PC-3 (cell line): ENCODE measurements at regions not wholly inside any gene's neighbourhood (a gene's known extent, or its start where the extent isn't known, plus 50 kb on each side); places are given as distances from the start of the nearest gene placed in this dataset.

ENCODE experiments used
- ATAC-seq: fragments of 200-7000 bp; cut with Tn5 transposase; 2 replicates; pipeline ENCODE4 v1.9.1; 2020; ENCODE audit warnings: mild to moderate bottlenecking, moderate library complexity
- BruUV-seq: library from RNA; stranded (reverse); fragments of 400-500 nt; replicated peaks from 2 replicates; lab custom pipeline; 2021; lab: Mats Ljungman, UMichigan
- CTCF ChIA-PET: fragments of 300-600 bp; sonication (Branson Sonifier 250); formaldehyde crosslinking; loops from one replicate; lab custom pipeline; 2022; ENCODE audit warnings: antibody characterized with exemption; lab: Charles Lee
- POLR2A ChIA-PET: fragments of 300-600 bp; sonication (Branson Sonifier 250); formaldehyde crosslinking; loops from one replicate; lab custom pipeline; 2022; ENCODE audit warnings: antibody characterized with exemption; ENCODE audit not compliant: unreplicated experiment; lab: Charles Lee
- DNase-seq: peaks from one replicate; pipeline ENCODE4 v3.0.0-alpha.2; 2015
- H2AFZ ChIP-seq: fragments of 300-600 bp; sonication (generic); 2 replicates; pipeline ENCODE4 v1.6.0; 2016; ENCODE audit warnings: antibody characterized with exemption, low read length
- H3F3A ChIP-seq: fragments of 300-600 bp; sonication (generic); one replicate; pipeline ENCODE4 v1.6.0; 2017; ENCODE audit warnings: antibody characterized with exemption, low read length, control low read depth, mild to moderate bottlenecking; ENCODE audit not compliant: unreplicated experiment
- H3K27ac ChIP-seq: fragments of 300-600 bp; sonication (generic); 2 replicates; pipeline ENCODE4 v1.5.1; 2016; ENCODE audit warnings: mild to moderate bottlenecking, low read length
- H3K27me3 ChIP-seq: fragments of 300-600 bp; sonication (generic); 2 replicates; pipeline ENCODE4 v1.6.1; 2016; ENCODE audit warnings: low read length, mixed read lengths
- H3K36me3 ChIP-seq: fragments of 300-600 bp; sonication (generic); 2 replicates; pipeline ENCODE4 v1.6.1; 2016; ENCODE audit warnings: low read depth, mixed run types, low read length, mixed read lengths
- H3K4me1 ChIP-seq: fragments of 300-600 bp; sonication (generic); 2 replicates; pipeline ENCODE4 v1.5.1; 2016; ENCODE audit warnings: low read length; ENCODE audit not compliant: insufficient read depth
- H3K4me2 ChIP-seq: fragments of 300-600 bp; sonication (generic); 2 replicates; pipeline ENCODE4 v1.6.0; 2016; ENCODE audit warnings: low read length
- H3K4me3 ChIP-seq: fragments of 300-600 bp; sonication (generic); 2 replicates; pipeline ENCODE4 v1.5.1; 2016; ENCODE audit warnings: mild to moderate bottlenecking, low read length, mixed read lengths
- H3K79me2 ChIP-seq: fragments of 300-600 bp; sonication (generic); 2 replicates; pipeline ENCODE4 v1.6.1; 2017; ENCODE audit warnings: low read length, mixed read lengths
- H3K9ac ChIP-seq: fragments of 300-600 bp; sonication (generic); 2 replicates; pipeline ENCODE4 v1.6.0; 2016; ENCODE audit warnings: mild to moderate bottlenecking, low read length
- H3K9me2 ChIP-seq: fragments of 300-600 bp; sonication (generic); replicated peaks from 2 replicates; pipeline ENCODE4 v1.6.1; 2016; ENCODE audit warnings: mixed run types, low read length, mixed read lengths
- H3K9me3 ChIP-seq: fragments of 300-600 bp; sonication (generic); 2 replicates; pipeline ENCODE4 v1.6.1; 2016; ENCODE audit warnings: low read length, mixed read lengths
- H4K20me1 ChIP-seq: fragments of 300-600 bp; sonication (generic); 2 replicates; pipeline ENCODE4 v1.6.1; 2016; ENCODE audit warnings: low read length, mixed read lengths
- EZH2 ChIP-seq: fragments of 300-600 bp; sonication (generic); IDR thresholded peaks from one replicate; pipeline ENCODE4 v1.6.1; 2017; ENCODE audit warnings: antibody characterized with exemption, mild to moderate bottlenecking, low read length; ENCODE audit not compliant: unreplicated experiment
- EZH2phosphoT487 ChIP-seq: fragments of 300-600 bp; sonication (generic); IDR thresholded peaks from 2 replicates; pipeline ENCODE4 v1.6.1; 2018; ENCODE audit warnings: mild to moderate bottlenecking, antibody characterized with exemption, low read length, borderline replicate concordance
- intact Hi-C: fragments of 100-400 bp; cut with micrococcal nuclease; formaldehyde crosslinking; loops from 2 replicates; pipeline ENCODE4 v1.9.0; 2023
- TF ChIP-seq, protein P1 (sequence below): fragments of 300-600 bp; sonication (generic); conservative IDR thresholded peaks from 2 replicates; pipeline ENCODE4 v1.5.1; 2017; ENCODE audit warnings: antibody characterized with exemption, low read depth, mild to moderate bottlenecking, low read length

DNA sequence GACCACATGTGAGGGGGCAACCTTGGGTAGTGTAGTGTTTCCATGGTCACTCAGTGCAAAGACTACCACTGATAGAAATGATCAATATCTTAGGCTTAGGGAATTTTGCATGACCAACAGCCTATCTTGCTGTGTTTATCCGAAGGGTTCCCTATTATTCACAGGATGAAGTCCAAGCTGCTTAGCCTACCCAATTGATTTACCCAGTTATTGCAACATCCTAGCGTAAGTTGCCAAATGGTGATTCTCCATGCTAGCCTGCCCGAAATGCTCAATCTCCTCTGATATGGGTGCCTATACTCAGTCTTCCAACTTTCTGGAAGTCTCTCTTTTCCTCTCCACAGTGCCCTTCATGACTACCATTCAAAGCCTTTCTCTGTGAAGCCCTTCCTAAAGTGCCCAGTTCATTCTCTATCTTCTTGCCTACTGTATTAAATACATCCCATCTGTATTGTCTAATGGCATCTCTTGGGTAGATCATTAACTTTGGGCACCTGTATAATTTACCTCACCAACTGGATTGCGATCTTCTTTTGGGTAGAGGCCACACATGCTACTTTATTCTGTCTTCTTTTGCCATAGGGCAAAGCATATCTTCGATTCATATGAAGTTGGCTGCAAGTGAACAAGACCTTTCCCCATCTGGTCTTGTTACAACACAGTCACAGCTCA lies 240.5 kb downstream of the CLIC5 start:
- Histone ChIP-seq H3K9me2 (no peaks in the 10 kb centered on the region), H3K27me3 (no peaks in the 10 kb centered on the region; the same call in 1 of the 2 replicates), H2AFZ (no peak overlapping the region), H3K4me1 (no peaks in the 10 kb centered on the region), H3K9me3 (no peaks in the 10 kb centered on the region), H4K20me1 (no peaks in the 10 kb centered on the region), H3K27ac (no peak overlapping the region), H3K4me3 (no peak overlapping the region), H3K9ac (no peak overlapping the region), H3K79me2 (no peaks in the 10 kb centered on the region), H3K4me2 (no peak overlapping the region), H3F3A (no peaks in the 10 kb centered on the region), H3K36me3 (no peaks in the 10 kb centered on the region)
- BruUV-seq = no TSS peak
- POLR2A ChIA-PET = no interaction called here
- CTCF ChIA-PET = no interaction called here
- DNase-seq = no peak
- no peak for ATAC-seq
- TF ChIP-seq EZH2 (no peak), EZH2phosphoT487 (no peak)
- TF ChIP-seq, protein P1, sequence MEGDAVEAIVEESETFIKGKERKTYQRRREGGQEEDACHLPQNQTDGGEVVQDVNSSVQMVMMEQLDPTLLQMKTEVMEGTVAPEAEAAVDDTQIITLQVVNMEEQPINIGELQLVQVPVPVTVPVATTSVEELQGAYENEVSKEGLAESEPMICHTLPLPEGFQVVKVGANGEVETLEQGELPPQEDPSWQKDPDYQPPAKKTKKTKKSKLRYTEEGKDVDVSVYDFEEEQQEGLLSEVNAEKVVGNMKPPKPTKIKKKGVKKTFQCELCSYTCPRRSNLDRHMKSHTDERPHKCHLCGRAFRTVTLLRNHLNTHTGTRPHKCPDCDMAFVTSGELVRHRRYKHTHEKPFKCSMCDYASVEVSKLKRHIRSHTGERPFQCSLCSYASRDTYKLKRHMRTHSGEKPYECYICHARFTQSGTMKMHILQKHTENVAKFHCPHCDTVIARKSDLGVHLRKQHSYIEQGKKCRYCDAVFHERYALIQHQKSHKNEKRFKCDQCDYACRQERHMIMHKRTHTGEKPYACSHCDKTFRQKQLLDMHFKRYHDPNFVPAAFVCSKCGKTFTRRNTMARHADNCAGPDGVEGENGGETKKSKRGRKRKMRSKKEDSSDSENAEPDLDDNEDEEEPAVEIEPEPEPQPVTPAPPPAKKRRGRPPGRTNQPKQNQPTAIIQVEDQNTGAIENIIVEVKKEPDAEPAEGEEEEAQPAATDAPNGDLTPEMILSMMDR = no peak
- intact Hi-C loops = no loop called here

DNA sequence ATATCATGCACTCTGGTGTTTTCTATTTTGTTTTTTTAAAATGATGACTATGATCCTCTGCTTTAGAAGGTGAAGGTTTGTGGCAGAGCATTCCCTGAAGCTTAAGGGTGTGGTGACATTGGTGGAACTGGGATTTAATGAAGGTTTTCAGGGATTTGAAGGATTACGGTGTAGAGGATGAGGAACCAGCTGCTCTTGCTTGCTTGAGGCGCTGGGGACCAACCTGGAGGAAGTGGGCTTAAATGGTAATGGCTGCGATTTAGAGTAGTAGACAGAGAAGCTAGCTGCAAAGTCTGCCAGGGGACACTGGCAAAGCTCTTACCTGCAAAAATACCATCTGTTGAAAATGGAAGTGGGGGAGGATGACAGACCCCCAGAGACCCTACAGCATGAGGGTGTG lies 241.8 kb downstream of the CLIC5 start:
- no peaks in the 10 kb centered on the region; the same call in 1 of the 2 replicates for H3K27me3 ChIP-seq
- H3K9me2 ChIP-seq = no peaks in the 10 kb centered on the region
- intact Hi-C loops = no loop called here
- ATAC-seq = no peak
- no peak overlapping the region for H3K4me3 ChIP-seq
- H3F3A ChIP-seq = no peaks in the 10 kb centered on the region
- H3K36me3 ChIP-seq = no peaks in the 10 kb centered on the region
- no peak overlapping the region for H3K27ac ChIP-seq
- no TSS peak for BruUV-seq
- CTCF ChIA-PET = no interaction called here
- TF ChIP-seq, protein P1 = no peak
- TF ChIP-seq EZH2 = no peak
- no peak for TF ChIP-seq EZH2phosphoT487
- POLR2A ChIA-PET = no interaction called here
- no peaks in the 10 kb centered on the region for H3K4me1 ChIP-seq
- H3K79me2 ChIP-seq = no peaks in the 10 kb centered on the region
- H4K20me1 ChIP-seq = no peaks in the 10 kb centered on the region
- no peak for DNase-seq
- H3K9me3 ChIP-seq = no peaks in the 10 kb centered on the region
- H3K4me2 ChIP-seq = no peak overlapping the region
- H2AFZ ChIP-seq = no peak overlapping the region
- H3K9ac ChIP-seq = no peak overlapping the region

DNA sequence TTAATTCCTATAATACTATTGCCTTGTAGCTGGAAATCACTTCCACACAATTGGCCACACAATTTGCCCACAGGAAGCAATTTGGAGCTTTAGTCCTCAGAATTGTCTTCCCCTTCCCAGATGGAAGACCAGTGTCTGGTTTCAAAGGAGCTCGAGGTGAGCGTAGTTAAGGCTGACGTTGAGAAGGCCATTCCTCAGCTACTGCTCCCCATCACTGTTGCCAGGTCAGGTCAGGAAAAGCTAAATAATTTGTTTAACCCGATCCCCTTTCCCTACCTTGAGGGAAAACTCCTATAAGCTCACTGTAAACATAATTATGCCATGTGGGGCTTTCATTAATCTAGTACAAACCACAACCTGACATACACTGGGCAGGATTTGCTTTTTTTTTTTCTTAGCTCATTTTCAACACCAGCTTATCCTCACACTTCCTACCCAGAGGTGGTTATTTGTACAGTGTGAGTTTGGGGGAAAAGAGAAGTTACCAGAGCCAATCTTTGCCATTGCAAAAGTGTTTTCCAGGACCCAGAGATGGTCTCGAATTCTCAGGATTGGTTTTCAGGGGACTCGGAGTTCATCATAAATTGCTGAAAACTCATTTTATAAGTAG lies 242.7 kb downstream of the CLIC5 start:
- intact Hi-C loops = no loop called here
- Histone ChIP-seq H3K27me3 (no peaks in the 10 kb centered on the region; the same call in 1 of the 2 replicates), H2AFZ (no peak overlapping the region), H3K4me1 (no peaks in the 10 kb centered on the region), H3F3A (no peaks in the 10 kb centered on the region), H3K9me3 (no peaks in the 10 kb centered on the region), H3K4me2 (no peak overlapping the region), H3K4me3 (no peak overlapping the region), H3K9ac (no peak overlapping the region), H3K36me3 (no peaks in the 10 kb centered on the region), H4K20me1 (no peaks in the 10 kb centered on the region), H3K27ac (no peak overlapping the region), H3K9me2 (no peaks in the 10 kb centered on the region), H3K79me2 (no peaks in the 10 kb centered on the region)
- TF ChIP-seq, protein P1 = no peak
- TF ChIP-seq EZH2phosphoT487 = no peak
- TF ChIP-seq EZH2 = no peak
- DNase-seq (no peak), ATAC-seq (no peak)
- BruUV-seq = no TSS peak
- ChIA-PET POLR2A (no interaction called here), CTCF (no interaction called here)
